ENCODE measurements at regions not wholly inside any gene's neighbourhood (a gene's known extent, or its start where the extent isn't known, plus 50 kb on each side); places are given as distances from the start of the nearest gene placed in this dataset.

GRCh38 chr11:34001557-34002064 is 49.9 kb upstream of the CAPRIN1 start:
- no peak overlapping the region for H3K27ac ChIP-seq
- no peak for TF ChIP-seq CTCF (IDR thresholded peaks at IDR 0.05)
- H3K4me1 ChIP-seq = peaks cover 4% of the 10 kb centered on the region
- 70 to 77% (median 71%) methylated on average over 10 of the region's 10 CpGs for WGBS, 3 donors
- no peaks in the 10 kb centered on the region for H3K27me3 ChIP-seq (ENCODE audit: insufficient read depth in 3 of 3, low read length in 2 of 3)
- ATAC-seq (no peak), DNase-seq (no peak)
- no peaks in the 10 kb centered on the region for H3K36me3 ChIP-seq (ENCODE audit: insufficient read depth in 1 of 2, low read depth in 1 of 2)
- H3K9me3 ChIP-seq = no peaks in the 10 kb centered on the region
- H3K4me3 ChIP-seq = no peak overlapping the region
- intact Hi-C loops (cut with DNase I) = no loop called here

DNA sequence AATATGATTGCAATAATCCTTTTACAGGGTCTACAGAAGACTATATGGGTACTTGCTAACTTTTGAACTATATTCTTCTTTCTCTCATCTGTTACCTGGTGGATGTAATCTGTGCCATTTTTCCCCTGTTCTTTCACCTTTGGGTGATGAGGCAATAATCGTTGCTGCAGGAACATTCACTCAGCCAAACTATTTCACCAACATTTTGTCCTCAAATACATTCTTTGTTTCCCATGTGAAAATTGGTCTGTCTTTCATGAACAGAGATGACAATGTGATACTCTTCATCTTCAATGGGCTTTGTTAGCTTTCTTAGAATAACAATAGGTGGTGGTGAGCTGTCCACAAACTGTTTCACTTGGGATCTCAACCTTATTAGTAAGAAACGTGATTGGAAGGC is 52.1 kb upstream of the CAPRIN1 start:
- intact Hi-C loops (cut with DNase I) = loop anchor here (5.0 to 10.0 kb wide), 4 partner anchors 108 to 363 kb away; partner anchors contain the start of gene NAT10 (in 1 of the 2)
- H3K27me3 ChIP-seq (ENCODE audit: insufficient read depth in 3 of 3, low read length in 2 of 3) = no peaks in the 10 kb centered on the region
- no peak for ATAC-seq
- 54 to 62% (median 61%) methylated on average over 2 of the region's 2 CpGs for WGBS, 3 donors
- no peak for TF ChIP-seq CTCF (IDR thresholded peaks at IDR 0.05)
- peaks cover 4% of the 10 kb centered on the region for H3K4me1 ChIP-seq
- no peak overlapping the region for H3K4me3 ChIP-seq
- H3K27ac ChIP-seq = no peak overlapping the region
- H3K9me3 ChIP-seq = no peaks in the 10 kb centered on the region
- no peak for DNase-seq
- H3K36me3 ChIP-seq (ENCODE audit: insufficient read depth in 1 of 2, low read depth in 1 of 2) = no peaks in the 10 kb centered on the region

DNA sequence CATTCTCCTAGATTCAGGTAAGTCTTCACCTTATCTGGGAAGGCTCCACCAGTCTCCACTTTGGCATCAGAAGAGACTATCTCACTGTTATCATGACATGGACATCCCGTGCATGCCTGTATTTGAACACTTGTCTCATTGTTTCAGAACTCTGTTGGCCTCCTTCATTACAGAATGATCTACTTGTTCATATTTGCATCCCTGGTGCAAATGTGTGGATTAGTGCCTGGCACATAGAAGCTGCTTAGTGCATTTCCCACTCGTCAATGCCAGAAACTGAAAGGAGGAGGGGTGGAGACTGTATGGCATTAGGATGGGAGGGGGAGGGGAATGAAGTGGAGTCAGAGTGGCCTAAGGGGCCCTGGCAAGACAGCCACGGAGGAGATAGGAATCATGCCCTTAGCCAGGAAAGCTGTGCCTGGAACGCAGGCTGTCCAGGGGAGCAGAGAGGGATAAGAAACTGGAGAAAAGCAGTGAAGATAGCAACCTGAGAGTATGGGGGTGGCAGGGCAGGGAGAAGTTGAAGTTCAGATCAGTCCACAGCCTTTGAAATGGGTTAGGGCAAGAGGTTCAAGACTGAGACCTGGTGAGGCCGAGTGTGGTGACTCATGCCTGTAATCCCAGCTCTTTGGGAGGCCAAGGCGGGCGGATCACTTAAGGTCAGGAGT is 53.8 kb upstream of the CAPRIN1 start:
- Histone ChIP-seq H3K36me3 (ENCODE audit: insufficient read depth in 1 of 2, low read depth in 1 of 2) (no peaks in the 10 kb centered on the region), H3K27me3 (ENCODE audit: insufficient read depth in 3 of 3, low read length in 2 of 3) (no peaks in the 10 kb centered on the region), H3K4me1 (peaks cover 4% of the 10 kb centered on the region), H3K27ac (no peak overlapping the region), H3K9me3 (no peaks in the 10 kb centered on the region), H3K4me3 (no peak overlapping the region)
- DNase-seq (no peak), ATAC-seq (peak in 2 of 4 donors; percentile 13 to 17)
- WGBS, 3 donors = 46 to 52% (median 46%) methylated on average over 7 of the region's 7 CpGs
- TF ChIP-seq CTCF (IDR thresholded peaks at IDR 0.05) = no peak
- intact Hi-C loops (cut with DNase I) = loop anchor here (1.0 to 10.0 kb wide), 7 partner anchors 53 to 365 kb away; partner anchors contain the start of genes CAPRIN1 (in 1 of the 2) and NAT10 (in 1 of the 2)

DNA sequence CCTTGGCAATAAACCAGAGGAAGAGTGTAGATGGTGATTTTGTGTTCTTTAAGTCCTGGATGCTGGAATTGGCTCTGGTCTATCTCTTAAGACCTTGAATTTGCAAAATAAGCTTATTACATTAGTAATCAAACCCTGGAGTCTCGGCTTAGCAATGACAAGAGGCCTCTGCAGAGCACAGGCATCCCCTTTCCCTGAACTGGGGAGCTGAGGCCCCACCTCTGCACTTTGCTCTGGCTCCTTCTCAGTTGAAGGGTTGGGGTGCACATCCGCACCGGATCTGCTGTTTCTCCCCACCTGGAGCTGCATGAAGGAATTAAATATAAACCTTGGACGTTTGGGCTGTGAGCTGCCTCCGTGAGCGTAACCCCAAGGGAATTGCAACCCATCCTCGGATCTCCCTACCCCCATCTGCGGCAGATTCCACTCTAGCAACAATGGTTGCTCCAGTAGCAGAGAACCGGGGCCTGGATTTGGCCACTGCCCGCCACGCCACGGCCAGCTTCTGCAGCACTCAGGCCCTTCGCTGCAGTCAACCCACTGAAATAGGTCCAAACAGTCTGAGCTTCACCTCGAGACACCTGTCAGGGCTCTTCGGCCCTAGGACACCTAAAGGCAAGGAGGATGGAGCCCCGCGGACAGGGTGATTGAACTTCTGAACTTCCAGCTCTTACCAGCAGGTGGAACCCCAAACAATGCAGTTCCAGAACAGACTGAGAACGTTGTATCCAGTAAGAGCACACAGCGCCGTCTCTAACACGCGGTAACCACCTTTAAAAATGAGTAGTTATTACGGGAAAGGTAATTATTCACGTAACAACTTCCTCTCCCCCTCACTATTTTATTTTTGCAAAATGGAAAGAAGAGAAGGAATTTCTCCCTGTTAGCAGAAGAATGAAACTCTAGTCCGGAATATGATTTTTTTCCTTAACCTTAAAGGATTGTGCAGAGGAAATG is 54.8 kb upstream of the CAPRIN1 start:
- ATAC-seq (peak; percentile 96 to 99 (median 98)), DNase-seq (peak; percentile 50 to 64)
- WGBS, 3 donors = 17 to 20% (median 18%) methylated on average over 25 of the region's 25 CpGs
- Histone ChIP-seq H3K27ac (no peak overlapping the region), H3K4me1 (peaks cover 4% of the 10 kb centered on the region), H3K27me3 (ENCODE audit: insufficient read depth in 3 of 3, low read length in 2 of 3) (no peaks in the 10 kb centered on the region), H3K4me3 (no peak overlapping the region), H3K9me3 (no peaks in the 10 kb centered on the region), H3K36me3 (ENCODE audit: insufficient read depth in 1 of 2, low read depth in 1 of 2) (no peaks in the 10 kb centered on the region)
- intact Hi-C loops (cut with DNase I) = loop anchor here (1.0 to 10.0 kb wide), 7 partner anchors 54 to 366 kb away; partner anchors contain the start of genes CAPRIN1 (in 1 of the 2) and NAT10 (in 1 of the 2)
- peak; percentile 85 for TF ChIP-seq CTCF (IDR thresholded peaks at IDR 0.05)
